Suprapubic skin (tissue), 4 donors: ENCODE measurements at regions not wholly inside any gene's neighbourhood (a gene's known extent, or its start where the extent isn't known, plus 50 kb on each side); places are given as distances from the start of the nearest gene placed in this dataset.

Source experiments
- DNase-seq, 2 donors: peaks; one replicate each; pipeline ENCODE4 v3.0.0-alpha.2; 2019; ENCODE audit warnings: low spot score in 2 of 2
- H3K27ac ChIP-seq: fragments of 200-600 bp; sonication (generic); one replicate; pipeline ENCODE4 v1.5.1; 2019
- H3K27me3 ChIP-seq: fragments of 200-600 bp; sonication (generic); one replicate; pipeline ENCODE4 v1.5.1; 2019
- H3K36me3 ChIP-seq: fragments of 200-600 bp; sonication (generic); one replicate; pipeline ENCODE4 v1.5.1; 2019
- H3K4me1 ChIP-seq: fragments of 200-600 bp; sonication (generic); one replicate; pipeline ENCODE4 v1.5.1; 2019
- H3K4me3 ChIP-seq: fragments of 200-600 bp; sonication (generic); one replicate; pipeline ENCODE4 v1.5.1; 2019; ENCODE audit warnings: mild to moderate bottlenecking
- H3K9me3 ChIP-seq: fragments of 200-600 bp; sonication (generic); one replicate; pipeline ENCODE4 v1.5.1; 2019
- EP300 ChIP-seq: sonication (generic); formaldehyde crosslinking; IDR thresholded peaks from one replicate; pipeline ENCODE4 v1.6.1; 2017; ENCODE audit warnings: antibody characterized with exemption
- POLR2A ChIP-seq, 2 donors: fragments of 450-650 bp; IDR thresholded peaks; one replicate each; pipeline ENCODE4 v1.6.1; 2017; ENCODE audit warnings: antibody characterized with exemption in 2 of 2, mild to moderate bottlenecking in 2 of 2, moderate library complexity in 2 of 2
- POLR2AphosphoS5 ChIP-seq, 3 donors: sonication (generic); formaldehyde crosslinking; IDR thresholded peaks; one replicate each; pipeline ENCODE4 v1.6.1; 2017; ENCODE audit warnings: antibody characterized with exemption in 3 of 3
- WGBS: methylation state at CpG from one replicate; pipeline ENCODE4 v1.1.5; 2018; 5-methylcytosine and 5-hydroxymethylcytosine counted together
- TF ChIP-seq, protein P1 (sequence below), 2 donors: fragments of 200-600 bp in 1 of 2; fragments of 450-650 bp in 1 of 2; sonication (generic) in 1 of 2; IDR thresholded peaks; one replicate each; pipeline ENCODE4 v1.5.1; 2016 to 2019; ENCODE audit warnings: antibody characterized with exemption in 2 of 2, mild to moderate bottlenecking in 1 of 2, moderate library complexity in 1 of 2

GRCh38 chr3:161579395-161580126, 83.0 kb downstream of the OTOL1 start:
- H3K27me3 ChIP-seq, result no peaks in the 10 kb centered on the region
- H3K27ac ChIP-seq, result no peak overlapping the region
- no peak overlapping the region for H3K4me3 ChIP-seq
- DNase-seq, result no peak
- no peaks in the 10 kb centered on the region for H3K36me3 ChIP-seq
- H3K9me3 ChIP-seq, result no peaks in the 10 kb centered on the region
- H3K4me1 ChIP-seq, result no peaks in the 10 kb centered on the region
- 69% methylated on average over 9 of the region's 9 CpGs for WGBS
- TF ChIP-seq POLR2AphosphoS5 (IDR thresholded peaks at IDR 0.05) (no peak), POLR2A (IDR thresholded peaks at IDR 0.05) (no peak), EP300 (no peak)
- TF ChIP-seq, protein P1, sequence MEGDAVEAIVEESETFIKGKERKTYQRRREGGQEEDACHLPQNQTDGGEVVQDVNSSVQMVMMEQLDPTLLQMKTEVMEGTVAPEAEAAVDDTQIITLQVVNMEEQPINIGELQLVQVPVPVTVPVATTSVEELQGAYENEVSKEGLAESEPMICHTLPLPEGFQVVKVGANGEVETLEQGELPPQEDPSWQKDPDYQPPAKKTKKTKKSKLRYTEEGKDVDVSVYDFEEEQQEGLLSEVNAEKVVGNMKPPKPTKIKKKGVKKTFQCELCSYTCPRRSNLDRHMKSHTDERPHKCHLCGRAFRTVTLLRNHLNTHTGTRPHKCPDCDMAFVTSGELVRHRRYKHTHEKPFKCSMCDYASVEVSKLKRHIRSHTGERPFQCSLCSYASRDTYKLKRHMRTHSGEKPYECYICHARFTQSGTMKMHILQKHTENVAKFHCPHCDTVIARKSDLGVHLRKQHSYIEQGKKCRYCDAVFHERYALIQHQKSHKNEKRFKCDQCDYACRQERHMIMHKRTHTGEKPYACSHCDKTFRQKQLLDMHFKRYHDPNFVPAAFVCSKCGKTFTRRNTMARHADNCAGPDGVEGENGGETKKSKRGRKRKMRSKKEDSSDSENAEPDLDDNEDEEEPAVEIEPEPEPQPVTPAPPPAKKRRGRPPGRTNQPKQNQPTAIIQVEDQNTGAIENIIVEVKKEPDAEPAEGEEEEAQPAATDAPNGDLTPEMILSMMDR (IDR thresholded peaks at IDR 0.05), result no peak

GRCh38 chr3:161585922-161586321, 89.3 kb downstream of the OTOL1 start:
- H3K9me3 ChIP-seq, result no peaks in the 10 kb centered on the region
- no peak overlapping the region for H3K4me3 ChIP-seq
- H3K27me3 ChIP-seq, result no peaks in the 10 kb centered on the region
- H3K36me3 ChIP-seq, result no peaks in the 10 kb centered on the region
- no peak for TF ChIP-seq POLR2A (IDR thresholded peaks at IDR 0.05)
- TF ChIP-seq EP300, result no peak
- TF ChIP-seq POLR2AphosphoS5 (IDR thresholded peaks at IDR 0.05), result no peak
- TF ChIP-seq, protein P1 (IDR thresholded peaks at IDR 0.05), result no peak
- no peak for DNase-seq
- no peak overlapping the region for H3K27ac ChIP-seq
- no peaks in the 10 kb centered on the region for H3K4me1 ChIP-seq

DNA sequence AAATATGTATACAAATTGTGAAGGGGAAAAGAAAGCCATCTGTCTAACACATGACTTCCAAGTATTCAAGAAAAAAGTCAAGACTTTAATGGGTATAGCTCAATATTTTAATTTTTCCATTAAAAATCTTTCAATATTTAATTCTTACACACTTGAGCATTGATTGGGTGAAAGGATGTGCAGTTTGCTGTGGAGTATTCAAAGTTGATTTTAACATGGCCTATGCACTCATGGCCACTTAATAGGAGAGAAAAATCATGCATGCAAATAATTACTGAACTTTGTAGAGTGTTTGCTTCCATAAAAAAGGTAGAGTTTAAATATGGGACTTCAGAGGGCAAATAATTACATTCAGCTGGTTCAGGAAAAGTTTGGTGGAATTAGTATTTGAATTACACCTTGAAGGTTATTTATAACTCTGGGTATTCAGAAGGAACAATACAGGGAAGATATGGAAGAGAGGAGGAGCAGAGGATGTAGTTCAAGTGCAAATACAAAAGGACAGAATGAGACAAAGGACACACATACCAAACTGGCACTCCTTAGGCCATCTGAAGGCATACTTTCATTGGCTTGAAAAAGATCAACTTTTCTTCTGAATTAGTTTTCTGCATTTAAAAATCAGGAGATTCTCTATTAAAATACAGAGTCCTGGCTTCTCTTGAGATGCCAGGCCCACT, 90.1 kb downstream of the OTOL1 start:
- H3K4me3 ChIP-seq, result no peak overlapping the region
- DNase-seq, result no peak
- H3K27me3 ChIP-seq, result no peaks in the 10 kb centered on the region
- no peaks in the 10 kb centered on the region for H3K9me3 ChIP-seq
- TF ChIP-seq POLR2A (IDR thresholded peaks at IDR 0.05) (no peak), POLR2AphosphoS5 (IDR thresholded peaks at IDR 0.05) (no peak), EP300 (no peak)
- TF ChIP-seq, protein P1 (IDR thresholded peaks at IDR 0.05), result no peak
- no peaks in the 10 kb centered on the region for H3K36me3 ChIP-seq
- no peak overlapping the region for H3K27ac ChIP-seq
- H3K4me1 ChIP-seq, result no peaks in the 10 kb centered on the region

GRCh38 chr3:161598639-161599038, 102.0 kb downstream of the OTOL1 start:
- no peak overlapping the region for H3K4me3 ChIP-seq
- H3K27ac ChIP-seq, result no peak overlapping the region
- DNase-seq, result no peak
- TF ChIP-seq, protein P1 (IDR thresholded peaks at IDR 0.05), result no peak
- no peak for TF ChIP-seq POLR2AphosphoS5 (IDR thresholded peaks at IDR 0.05)
- TF ChIP-seq EP300, result no peak
- TF ChIP-seq POLR2A (IDR thresholded peaks at IDR 0.05), result no peak
- 85% methylated on average over 2 of the region's 2 CpGs for WGBS
- H3K27me3 ChIP-seq, result no peaks in the 10 kb centered on the region
- no peaks in the 10 kb centered on the region for H3K9me3 ChIP-seq
- H3K4me1 ChIP-seq, result no peaks in the 10 kb centered on the region
- H3K36me3 ChIP-seq, result no peaks in the 10 kb centered on the region

DNA sequence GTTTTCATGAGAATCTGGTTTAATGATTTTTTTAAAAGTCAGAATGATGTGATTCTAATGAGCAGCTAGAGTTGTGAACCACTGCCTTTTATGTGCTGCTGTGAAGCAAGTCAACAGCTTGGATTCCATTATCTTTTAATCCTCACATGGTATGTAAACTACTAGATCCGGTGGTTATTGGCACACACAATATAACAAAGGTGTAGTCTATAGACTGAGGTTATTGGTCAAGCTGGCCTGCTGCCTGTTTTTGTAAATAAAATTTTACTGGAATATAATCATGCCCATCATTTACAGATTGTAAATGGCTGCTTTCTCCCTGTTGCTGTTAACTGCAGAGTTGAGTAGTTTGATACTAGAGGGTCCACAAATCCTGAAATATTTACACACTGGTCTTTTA, 103.1 kb downstream of the OTOL1 start:
- WGBS, result 63% methylated on average over 1 of the region's 1 CpG

More for the DNA sequence above, 103.1 kb downstream of the OTOL1 start:
- Histone ChIP-seq H3K9me3 (no peaks in the 10 kb centered on the region), H3K4me3 (no peak overlapping the region), H3K27ac (no peak overlapping the region), H3K27me3 (no peaks in the 10 kb centered on the region), H3K36me3 (no peaks in the 10 kb centered on the region), H3K4me1 (no peaks in the 10 kb centered on the region)
- DNase-seq, result no peak
- TF ChIP-seq POLR2A (IDR thresholded peaks at IDR 0.05), result no peak
